DOHH2 (cell line): ENCODE measurements at regions not wholly inside any gene's neighbourhood (a gene's known extent, or its start where the extent isn't known, plus 50 kb on each side); places are given as distances from the start of the nearest gene placed in this dataset.

ENCODE experiments used
- H3F3A ChIP-seq: fragments of 200-600 bp; sonication (generic), shearing (Covaris generic); 2 replicates; pipeline ENCODE4 v1.6.0; 2016; ENCODE audit warnings: antibody characterized with exemption, mild to moderate bottlenecking; ENCODE audit not compliant: control insufficient read depth, insufficient read depth
- H3K27ac ChIP-seq: fragments of 200-600 bp; sonication (generic); 2 replicates; pipeline ENCODE4 v1.5.1; 2014; ENCODE audit warnings: low read depth, mild to moderate bottlenecking, low read length, moderate library complexity
- H3K27me3 ChIP-seq: fragments of 200-600 bp; sonication (generic); 2 replicates; pipeline ENCODE4 v1.6.1; 2014; ENCODE audit warnings: mild to moderate bottlenecking, low read length, mixed read lengths; ENCODE audit not compliant: control insufficient read depth
- H3K36me3 ChIP-seq: fragments of 200-600 bp; sonication (generic); 2 replicates; pipeline ENCODE4 v1.6.1; 2014; ENCODE audit warnings: mild to moderate bottlenecking, low read length, moderate library complexity, mixed read lengths; ENCODE audit not compliant: control insufficient read depth
- H3K4me1 ChIP-seq: fragments of 200-600 bp; sonication (generic); 2 replicates; pipeline ENCODE4 v1.6.1; 2014; ENCODE audit warnings: mild to moderate bottlenecking, low read length, mixed read lengths; ENCODE audit not compliant: control insufficient read depth
- H3K4me2 ChIP-seq: fragments of 200-600 bp; sonication (generic); 2 replicates; pipeline ENCODE4 v1.6.0; 2014; ENCODE audit warnings: mild to moderate bottlenecking, low read length, moderate library complexity
- H3K4me3 ChIP-seq: fragments of 200-600 bp; sonication (generic); 2 replicates; pipeline ENCODE4 v1.5.1; 2014; ENCODE audit warnings: mild to moderate bottlenecking, low read length, mixed read lengths
- H3K79me2 ChIP-seq: fragments of 200-600 bp; sonication (generic); 2 replicates; pipeline ENCODE4 v1.6.1; 2014; ENCODE audit warnings: mild to moderate bottlenecking, low read length, mixed read lengths; ENCODE audit not compliant: control insufficient read depth
- H3K9me2 ChIP-seq: fragments of 200-600 bp; sonication (generic); replicated peaks from 2 replicates; pipeline ENCODE4 v1.6.1; 2014; ENCODE audit warnings: mild to moderate bottlenecking, low read length, mixed read lengths; ENCODE audit not compliant: control insufficient read depth
- H3K9me3 ChIP-seq: fragments of 200-600 bp; sonication (generic); 2 replicates; pipeline ENCODE4 v1.6.1; 2014; ENCODE audit warnings: antibody characterized with exemption, low read length, mixed read lengths; ENCODE audit not compliant: control insufficient read depth, insufficient read depth
- H4K20me1 ChIP-seq: fragments of 200-600 bp; sonication (generic); 2 replicates; pipeline ENCODE4 v1.6.0; 2014; ENCODE audit warnings: low read depth, mild to moderate bottlenecking, antibody characterized with exemption, low read length, moderate library complexity; ENCODE audit not compliant: control insufficient read depth, insufficient read depth
- EZH2phosphoT487 ChIP-seq: fragments of 200-600 bp; sonication (generic); IDR thresholded peaks from 2 replicates; pipeline ENCODE4 v1.6.1; 2017; ENCODE audit warnings: borderline replicate concordance, mild to moderate bottlenecking, antibody characterized with exemption, low read length, moderate library complexity, mixed read lengths
- TF ChIP-seq, protein P1 (sequence below): fragments of 200-600 bp; sonication (generic); IDR thresholded peaks from one replicate; pipeline ENCODE4 v1.5.1; 2014; ENCODE audit warnings: antibody characterized with exemption, mild to moderate bottlenecking, low read depth, low read length; ENCODE audit not compliant: poor library complexity, severe bottlenecking

DNA sequence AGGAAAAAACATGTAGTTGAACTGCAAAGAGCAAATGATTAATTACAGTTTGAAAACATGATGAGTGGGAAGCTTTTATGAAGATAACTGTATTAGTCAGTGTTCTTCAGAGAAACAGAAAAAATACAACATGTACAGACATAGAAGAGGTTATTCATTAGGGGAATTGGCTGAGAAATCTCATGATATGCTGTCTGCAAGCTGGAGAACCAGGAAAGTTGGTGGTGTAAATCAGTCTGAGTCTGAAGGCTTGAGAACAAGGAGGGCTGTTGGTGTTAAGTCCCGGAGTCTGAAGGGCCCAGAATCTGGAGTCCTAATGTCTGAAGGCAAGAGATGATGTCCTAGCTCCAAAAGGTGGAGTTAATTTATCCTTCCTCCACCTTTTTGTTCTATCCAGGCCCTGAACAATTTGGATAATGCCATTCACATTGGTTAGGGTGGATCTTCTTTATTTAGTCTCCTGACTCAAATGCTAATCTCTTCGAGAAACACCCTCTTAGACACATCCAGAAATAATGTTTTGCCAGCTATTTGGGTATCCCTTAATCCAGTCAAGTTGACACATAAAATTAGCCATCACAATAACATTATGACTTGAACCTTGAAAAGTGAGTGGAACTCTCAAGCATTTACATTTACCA, 672.9 kb upstream of the PTBP2 start:
- Histone ChIP-seq H4K20me1 (no peaks in the 10 kb centered on the region), H3K9me2 (no peaks in the 10 kb centered on the region), H3K36me3 (no peaks in the 10 kb centered on the region), H3K27me3 (no peaks in the 10 kb centered on the region), H3K4me3 (no peak overlapping the region), H3F3A (no peaks in the 10 kb centered on the region), H3K4me2 (no peak overlapping the region), H3K79me2 (no peaks in the 10 kb centered on the region), H3K27ac (no peak overlapping the region), H3K9me3 (no peaks in the 10 kb centered on the region), H3K4me1 (no peaks in the 10 kb centered on the region)
- TF ChIP-seq, protein P1, sequence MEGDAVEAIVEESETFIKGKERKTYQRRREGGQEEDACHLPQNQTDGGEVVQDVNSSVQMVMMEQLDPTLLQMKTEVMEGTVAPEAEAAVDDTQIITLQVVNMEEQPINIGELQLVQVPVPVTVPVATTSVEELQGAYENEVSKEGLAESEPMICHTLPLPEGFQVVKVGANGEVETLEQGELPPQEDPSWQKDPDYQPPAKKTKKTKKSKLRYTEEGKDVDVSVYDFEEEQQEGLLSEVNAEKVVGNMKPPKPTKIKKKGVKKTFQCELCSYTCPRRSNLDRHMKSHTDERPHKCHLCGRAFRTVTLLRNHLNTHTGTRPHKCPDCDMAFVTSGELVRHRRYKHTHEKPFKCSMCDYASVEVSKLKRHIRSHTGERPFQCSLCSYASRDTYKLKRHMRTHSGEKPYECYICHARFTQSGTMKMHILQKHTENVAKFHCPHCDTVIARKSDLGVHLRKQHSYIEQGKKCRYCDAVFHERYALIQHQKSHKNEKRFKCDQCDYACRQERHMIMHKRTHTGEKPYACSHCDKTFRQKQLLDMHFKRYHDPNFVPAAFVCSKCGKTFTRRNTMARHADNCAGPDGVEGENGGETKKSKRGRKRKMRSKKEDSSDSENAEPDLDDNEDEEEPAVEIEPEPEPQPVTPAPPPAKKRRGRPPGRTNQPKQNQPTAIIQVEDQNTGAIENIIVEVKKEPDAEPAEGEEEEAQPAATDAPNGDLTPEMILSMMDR: no peak
- TF ChIP-seq EZH2phosphoT487: no peak

DNA sequence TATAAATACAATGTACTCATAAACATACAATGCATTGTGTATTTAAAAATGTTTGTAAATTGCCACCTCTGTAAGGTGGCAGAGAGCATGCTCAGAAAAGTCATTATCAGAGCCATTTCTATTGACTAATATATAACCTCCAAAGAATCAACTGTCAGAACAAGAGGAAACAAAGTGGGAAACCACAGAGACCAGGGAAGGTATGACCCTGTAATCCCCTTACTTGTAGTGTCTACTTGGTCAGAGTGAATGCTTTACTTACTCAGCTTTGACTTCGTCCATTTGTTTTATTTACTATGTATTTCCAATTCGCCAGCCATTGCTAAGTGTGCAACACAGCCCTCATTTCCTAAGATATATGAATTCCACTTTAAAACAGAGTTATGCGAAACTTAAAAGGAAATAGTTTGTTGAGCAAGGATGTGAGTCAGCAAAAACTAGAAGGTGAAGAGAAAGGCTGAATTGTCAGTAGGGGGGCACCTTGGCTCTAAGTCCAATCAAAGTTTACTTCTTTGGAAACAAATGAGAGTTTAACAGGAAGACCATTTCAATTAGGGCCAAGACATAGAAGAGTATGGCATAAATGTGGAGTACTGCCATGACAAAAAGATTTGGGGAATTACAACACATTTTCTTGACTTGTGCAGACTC, 671.7 kb upstream of the PTBP2 start:
- Histone ChIP-seq H3K4me2 (no peak overlapping the region), H3K27me3 (no peaks in the 10 kb centered on the region), H3F3A (no peaks in the 10 kb centered on the region), H3K36me3 (no peaks in the 10 kb centered on the region), H3K9me2 (no peaks in the 10 kb centered on the region), H3K27ac (no peak overlapping the region), H3K9me3 (no peaks in the 10 kb centered on the region), H3K4me1 (no peaks in the 10 kb centered on the region), H4K20me1 (no peaks in the 10 kb centered on the region), H3K4me3 (no peak overlapping the region), H3K79me2 (no peaks in the 10 kb centered on the region)
- TF ChIP-seq, protein P1: no peak
- no peak for TF ChIP-seq EZH2phosphoT487

DNA sequence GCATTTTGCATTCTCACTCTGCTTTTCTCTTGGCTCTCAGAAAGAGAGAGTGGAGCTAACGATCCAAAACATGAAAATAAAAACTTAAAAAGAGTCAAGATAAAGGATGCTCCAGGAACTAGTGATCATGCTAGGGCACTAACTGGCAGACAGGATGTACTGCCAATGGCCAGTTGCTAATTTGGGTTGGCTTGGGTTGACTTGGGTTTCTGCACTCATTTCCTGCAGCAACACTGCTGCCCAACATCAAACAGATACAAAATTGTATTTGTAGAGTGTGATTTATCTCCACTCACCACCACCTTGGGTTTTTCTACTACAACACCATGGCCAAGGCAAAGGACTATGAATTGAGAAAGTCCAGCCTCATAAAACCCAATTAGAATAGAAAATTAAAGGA, 662.3 kb upstream of the PTBP2 start:
- H3K9me3 ChIP-seq: no peaks in the 10 kb centered on the region; the same call in 1 of the 2 replicates
- no peaks in the 10 kb centered on the region for H3K36me3 ChIP-seq
- H3K9me2 ChIP-seq: no peaks in the 10 kb centered on the region
- H3K4me3 ChIP-seq: no peak overlapping the region
- no peak for TF ChIP-seq EZH2phosphoT487
- TF ChIP-seq, protein P1: no peak
- no peaks in the 10 kb centered on the region for H3F3A ChIP-seq
- H3K27ac ChIP-seq: no peak overlapping the region
- no peaks in the 10 kb centered on the region for H4K20me1 ChIP-seq
- no peaks in the 10 kb centered on the region for H3K27me3 ChIP-seq
- no peak overlapping the region for H3K4me2 ChIP-seq
- no peaks in the 10 kb centered on the region for H3K4me1 ChIP-seq
- no peaks in the 10 kb centered on the region for H3K79me2 ChIP-seq
